ENCODE measurements at regions not wholly inside any gene's neighbourhood (a gene's known extent, or its start where the extent isn't known, plus 50 kb on each side); places are given as distances from the start of the nearest gene placed in this dataset.

DNA sequence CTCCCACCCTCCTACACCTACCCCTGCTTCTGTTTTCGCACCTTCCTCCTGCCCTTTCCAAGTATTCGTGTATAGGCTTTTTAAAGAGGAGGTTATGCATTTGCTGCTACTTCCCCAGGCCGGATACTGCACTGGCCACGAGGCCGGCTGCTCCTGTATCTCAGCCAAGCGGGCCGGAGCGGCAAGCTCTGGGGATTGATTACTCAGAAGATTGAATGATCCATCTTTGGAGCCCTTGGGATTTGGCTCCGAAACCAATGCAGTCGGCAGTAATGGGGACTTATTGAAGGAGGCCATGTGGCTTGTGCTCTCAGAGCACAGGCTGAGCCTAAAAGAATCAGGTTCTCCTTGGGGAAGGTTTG is 405.3 kb downstream of the TLE4 start:
- DNase-seq (ENCODE audit: low spot score) = no peak
- TF ChIP-seq CTCF (IDR thresholded peaks at IDR 0.05) = no peak
- H3K27ac Mint-ChIP-seq (ENCODE audit: unreplicated experiment) = no peak overlapping the region
- no peaks in the 10 kb centered on the region for H3K36me3 Mint-ChIP-seq (ENCODE audit: low read depth)
- peaks cover 3% of the 10 kb centered on the region for H3K9me3 Mint-ChIP-seq (ENCODE audit: low read depth)
- H3K4me3 Mint-ChIP-seq (ENCODE audit: unreplicated experiment) = no peak overlapping the region
- no peaks in the 10 kb centered on the region for H3K27me3 Mint-ChIP-seq (ENCODE audit: low read depth)
- H3K4me1 Mint-ChIP-seq (ENCODE audit: low read depth) = peaks cover 40% of the 10 kb centered on the region

GRCh38 chr9:79976257-79977073 is 404.7 kb downstream of the TLE4 start:
- Mint-ChIP-seq H3K27ac (ENCODE audit: unreplicated experiment) (no peak overlapping the region), H3K9me3 (ENCODE audit: low read depth) (no peaks in the 10 kb centered on the region), H3K4me1 (ENCODE audit: low read depth) (peaks cover 35% of the 10 kb centered on the region), H3K27me3 (ENCODE audit: low read depth) (no peaks in the 10 kb centered on the region), H3K4me3 (ENCODE audit: unreplicated experiment) (no peak overlapping the region), H3K36me3 (ENCODE audit: low read depth) (no peaks in the 10 kb centered on the region)
- no peak for TF ChIP-seq CTCF (IDR thresholded peaks at IDR 0.05)
- DNase-seq (ENCODE audit: low spot score) = no peak

- DNase-seq (ENCODE audit: low spot score) = no peak
- TF ChIP-seq CTCF (IDR thresholded peaks at IDR 0.05) = no peak
- no peaks in the 10 kb centered on the region for H3K36me3 Mint-ChIP-seq (ENCODE audit: low read depth)
- no peaks in the 10 kb centered on the region for H3K9me3 Mint-ChIP-seq (ENCODE audit: low read depth)
- no peak overlapping the region for H3K27ac Mint-ChIP-seq (ENCODE audit: unreplicated experiment)
- no peak overlapping the region for H3K4me3 Mint-ChIP-seq (ENCODE audit: unreplicated experiment)
- peaks cover 28% of the 10 kb centered on the region for H3K4me1 Mint-ChIP-seq (ENCODE audit: low read depth)
- H3K27me3 Mint-ChIP-seq (ENCODE audit: low read depth) = no peaks in the 10 kb centered on the region
These were observed 404.0 kb downstream of the TLE4 start for GRCh38 chr9:79975621-79976256.

DNA sequence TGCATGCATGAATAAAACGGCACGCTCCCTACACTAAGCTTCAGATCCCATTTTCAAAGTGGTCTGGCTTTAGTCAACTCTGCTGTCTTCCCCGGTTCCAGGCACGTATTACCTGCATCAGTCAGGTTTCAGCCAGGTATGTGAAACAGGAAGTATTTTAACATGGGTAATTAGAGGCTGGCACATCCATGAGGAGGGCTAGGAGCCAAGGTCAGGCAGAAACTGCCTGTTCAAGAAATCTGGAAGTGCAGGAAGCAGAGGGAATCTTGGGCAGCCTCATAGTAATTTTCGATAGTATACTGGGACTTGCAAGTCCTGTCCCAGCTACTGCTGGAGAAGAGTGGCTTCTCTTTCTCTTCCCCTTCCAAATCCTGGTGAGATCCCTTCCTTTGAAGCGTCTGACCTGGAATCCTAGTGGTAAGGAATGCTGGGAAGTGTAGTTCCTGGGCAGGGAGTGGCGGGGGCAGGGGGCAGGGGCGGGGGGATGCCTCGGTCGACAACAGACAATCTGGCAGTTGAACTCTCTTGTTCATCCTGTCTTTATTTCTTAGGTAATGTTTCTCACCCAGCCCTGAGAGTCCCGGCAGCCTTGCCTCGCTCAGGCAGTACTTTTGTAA is 403.1 kb downstream of the TLE4 start:
- DNase-seq (ENCODE audit: low spot score) = no peak
- TF ChIP-seq CTCF (IDR thresholded peaks at IDR 0.05) = no peak
- no peaks in the 10 kb centered on the region for H3K27me3 Mint-ChIP-seq (ENCODE audit: low read depth)
- no peak overlapping the region for H3K27ac Mint-ChIP-seq (ENCODE audit: unreplicated experiment)
- peaks cover 23% of the 10 kb centered on the region for H3K4me1 Mint-ChIP-seq (ENCODE audit: low read depth)
- no peak overlapping the region for H3K4me3 Mint-ChIP-seq (ENCODE audit: unreplicated experiment)
- H3K36me3 Mint-ChIP-seq (ENCODE audit: low read depth) = no peaks in the 10 kb centered on the region
- no peaks in the 10 kb centered on the region for H3K9me3 Mint-ChIP-seq (ENCODE audit: low read depth)

GRCh38 chr9:79973627-79974026 is 401.9 kb downstream of the TLE4 start:
- TF ChIP-seq CTCF (IDR thresholded peaks at IDR 0.05) = no peak
- no peaks in the 10 kb centered on the region for H3K27me3 Mint-ChIP-seq (ENCODE audit: low read depth)
- DNase-seq (ENCODE audit: low spot score) = no peak
- H3K27ac Mint-ChIP-seq (ENCODE audit: unreplicated experiment) = no peak overlapping the region
- no peaks in the 10 kb centered on the region for H3K36me3 Mint-ChIP-seq (ENCODE audit: low read depth)
- H3K4me1 Mint-ChIP-seq (ENCODE audit: low read depth) = peaks cover 23% of the 10 kb centered on the region
- H3K9me3 Mint-ChIP-seq (ENCODE audit: low read depth) = no peaks in the 10 kb centered on the region
- no peak overlapping the region for H3K4me3 Mint-ChIP-seq (ENCODE audit: unreplicated experiment)

All from chondrocyte (in vitro differentiated cells).